ENCODE measurements at regions not wholly inside any gene's neighbourhood (a gene's known extent, or its start where the extent isn't known, plus 50 kb on each side); places are given as distances from the start of the nearest gene placed in this dataset.

GRCh38 chr1:100794748-100795645 is 75.5 kb downstream of the VCAM1 start:
- Histone ChIP-seq H3K4me2 (ENCODE audit: insufficient read depth, low read length) (no peak overlapping the region), H3K27ac (ENCODE audit: insufficient read depth, low read depth, low read length) (no peak overlapping the region), H3K9me3 (replicated peaks; ENCODE audit: control insufficient read depth, insufficient read depth, low read length) (no peaks in the 10 kb centered on the region), H2AFZ (ENCODE audit: low read depth, low read length) (no peak overlapping the region), H3K79me2 (ENCODE audit: control insufficient read depth, insufficient read depth, low read length) (no peaks in the 10 kb centered on the region), H3K27me3 (ENCODE audit: control insufficient read depth in 2 of 2, insufficient read depth in 2 of 2, low read length in 2 of 2) (no peaks in the 10 kb centered on the region), H3K4me3 (replicated peaks in 1 of 3; ENCODE audit: insufficient read depth in 1 of 3, low read depth in 1 of 3, low read length in 3 of 3) (no peak overlapping the region), H3K4me1 (ENCODE audit: control insufficient read depth, extremely low read depth, insufficient read depth, low read length) (peaks cover 11% of the 10 kb centered on the region), H4K20me1 (replicated peaks; ENCODE audit: control insufficient read depth, extremely low read depth, insufficient read depth, low read length) (no peaks in the 10 kb centered on the region), H3K9ac (replicated peaks; ENCODE audit: extremely low read depth, insufficient read depth, low read length) (no peak overlapping the region), H3K36me3 (ENCODE audit: control insufficient read depth in 2 of 2, extremely low read depth in 1 of 2, insufficient read depth in 2 of 2, low read length in 2 of 2) (no peaks in the 10 kb centered on the region), H3K9me1 (replicated peaks; ENCODE audit: control insufficient read depth, extremely low read depth, insufficient read depth, low read length) (no peaks in the 10 kb centered on the region)
- DNase-seq (ENCODE audit: low read depth, low spot score) (peak; percentile 34), FAIRE-seq (no peak)
- no peak for TF ChIP-seq MYC (IDR thresholded peaks at IDR 0.05; ENCODE audit: low read depth, low read length)
- no peak for TF ChIP-seq POLR2A (IDR thresholded peaks at IDR 0.05; ENCODE audit: low read depth, low read length)
- TF ChIP-seq, protein P1, sequence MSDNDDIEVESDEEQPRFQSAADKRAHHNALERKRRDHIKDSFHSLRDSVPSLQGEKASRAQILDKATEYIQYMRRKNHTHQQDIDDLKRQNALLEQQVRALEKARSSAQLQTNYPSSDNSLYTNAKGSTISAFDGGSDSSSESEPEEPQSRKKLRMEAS (IDR thresholded peaks at IDR 0.05; ENCODE audit: insufficient read depth, insufficient read length), result no peak
- no peak for TF ChIP-seq GATA2 (IDR thresholded peaks at IDR 0.05; ENCODE audit: insufficient read depth, insufficient read length, low read depth, low read length)
- TF ChIP-seq EZH2 (IDR thresholded peaks at IDR 0.05; ENCODE audit: borderline replicate concordance, low read depth, low read length, severe bottlenecking), result no peak
- no peak for TF ChIP-seq POLR2AphosphoS5 (IDR thresholded peaks at IDR 0.05; ENCODE audit: insufficient read depth, low read depth, low read length)
- no peak for TF ChIP-seq FOS (IDR thresholded peaks at IDR 0.05; ENCODE audit: borderline replicate concordance, insufficient read depth, low read length)
- no peak for TF ChIP-seq JUN (IDR thresholded peaks at IDR 0.05; ENCODE audit: borderline replicate concordance, insufficient read depth, insufficient read length, low read depth)
- no peak for TF ChIP-seq CTCF (IDR thresholded peaks at IDR 0.05; ENCODE audit: extremely low read depth in 1 of 2, insufficient read depth in 1 of 2, low read depth in 1 of 2, low read length in 2 of 2)
- dilution Hi-C loops (cut with MboI; ENCODE audit: extremely low pct_ligation_motif_present, low sequenced_read_pairs) (no loop called here), intact Hi-C loops (cut with micrococcal nuclease) (no loop called here)
- POLR2A ChIA-PET, result no interaction called here
- no TSS peak for BruUV-seq (replicated peaks)
- CTCF ChIA-PET, result interaction anchor here (1.1 to 1.6 kb wide), 3 partner anchors 10 to 124 kb away, joined by 3 to 4 read pairs (median 3); no protein-coding TSS in a partner anchor

Data from endothelial cell of umbilical vein (primary cell).